ENCODE measurements at regions not wholly inside any gene's neighbourhood (a gene's known extent, or its start where the extent isn't known, plus 50 kb on each side); places are given as distances from the start of the nearest gene placed in this dataset.

DNA sequence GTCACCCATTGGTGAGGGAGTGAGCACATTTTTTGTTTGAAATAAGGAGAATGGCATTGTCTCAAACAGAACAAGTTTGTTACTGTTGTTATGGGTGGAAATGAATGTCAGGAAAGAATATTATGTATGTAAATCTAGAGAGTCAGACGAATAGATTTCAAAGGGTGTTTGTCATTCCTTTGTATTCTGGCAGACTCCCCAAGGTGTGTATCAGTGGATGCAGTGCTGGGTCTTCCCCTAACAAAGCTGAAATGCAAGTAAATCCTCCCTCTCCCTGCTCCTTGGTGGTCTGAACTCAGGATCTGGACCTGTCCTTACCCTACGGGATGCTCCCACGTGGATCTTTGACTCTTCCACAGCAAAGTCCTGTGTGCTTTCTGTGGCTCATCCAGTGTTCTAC, 139.5 kb upstream of the ZNF516 start:
- no peak for DNase-seq (ENCODE audit: low read depth, low spot score)
- intact Hi-C loops (cut with micrococcal nuclease; ENCODE audit: unreplicated experiment) = no loop called here
- Histone ChIP-seq H3K27ac (ENCODE audit: low read length) (no peak overlapping the region), H3K4me1 (ENCODE audit: control insufficient read depth, insufficient read depth, low read length) (no peaks in the 10 kb centered on the region), H3K36me3 (ENCODE audit: control insufficient read depth, insufficient read depth, low read length) (no peaks in the 10 kb centered on the region), H3K9me3 (ENCODE audit: control insufficient read depth, insufficient read depth, low read depth, low read length) (no peaks in the 10 kb centered on the region), H3K27me3 (ENCODE audit: control insufficient read depth, insufficient read depth, low read length) (no peaks in the 10 kb centered on the region), H3K4me3 (ENCODE audit: low read depth in 2 of 2, low read length in 2 of 2) (no peak overlapping the region)
- ChIA-PET POLR2A (interaction anchor here (0.6 kb wide), 1 partner anchor 1646 kb away, joined by 4 read pairs; no protein-coding TSS in a partner anchor), CTCF (no interaction called here)
- no TSS peak for BruUV-seq (replicated peaks)
- no peak for ATAC-seq
- TF ChIP-seq TCF7L2 (IDR thresholded peaks at IDR 0.05; ENCODE audit: low read depth, low read length) (no peak), POLR2AphosphoS5 (IDR thresholded peaks at IDR 0.05; ENCODE audit: low read depth, low read length) (no peak), SIN3A (IDR thresholded peaks at IDR 0.05; ENCODE audit: borderline replicate concordance, insufficient read depth, low read depth, low read length) (no peak)
- TF ChIP-seq, protein P1, sequence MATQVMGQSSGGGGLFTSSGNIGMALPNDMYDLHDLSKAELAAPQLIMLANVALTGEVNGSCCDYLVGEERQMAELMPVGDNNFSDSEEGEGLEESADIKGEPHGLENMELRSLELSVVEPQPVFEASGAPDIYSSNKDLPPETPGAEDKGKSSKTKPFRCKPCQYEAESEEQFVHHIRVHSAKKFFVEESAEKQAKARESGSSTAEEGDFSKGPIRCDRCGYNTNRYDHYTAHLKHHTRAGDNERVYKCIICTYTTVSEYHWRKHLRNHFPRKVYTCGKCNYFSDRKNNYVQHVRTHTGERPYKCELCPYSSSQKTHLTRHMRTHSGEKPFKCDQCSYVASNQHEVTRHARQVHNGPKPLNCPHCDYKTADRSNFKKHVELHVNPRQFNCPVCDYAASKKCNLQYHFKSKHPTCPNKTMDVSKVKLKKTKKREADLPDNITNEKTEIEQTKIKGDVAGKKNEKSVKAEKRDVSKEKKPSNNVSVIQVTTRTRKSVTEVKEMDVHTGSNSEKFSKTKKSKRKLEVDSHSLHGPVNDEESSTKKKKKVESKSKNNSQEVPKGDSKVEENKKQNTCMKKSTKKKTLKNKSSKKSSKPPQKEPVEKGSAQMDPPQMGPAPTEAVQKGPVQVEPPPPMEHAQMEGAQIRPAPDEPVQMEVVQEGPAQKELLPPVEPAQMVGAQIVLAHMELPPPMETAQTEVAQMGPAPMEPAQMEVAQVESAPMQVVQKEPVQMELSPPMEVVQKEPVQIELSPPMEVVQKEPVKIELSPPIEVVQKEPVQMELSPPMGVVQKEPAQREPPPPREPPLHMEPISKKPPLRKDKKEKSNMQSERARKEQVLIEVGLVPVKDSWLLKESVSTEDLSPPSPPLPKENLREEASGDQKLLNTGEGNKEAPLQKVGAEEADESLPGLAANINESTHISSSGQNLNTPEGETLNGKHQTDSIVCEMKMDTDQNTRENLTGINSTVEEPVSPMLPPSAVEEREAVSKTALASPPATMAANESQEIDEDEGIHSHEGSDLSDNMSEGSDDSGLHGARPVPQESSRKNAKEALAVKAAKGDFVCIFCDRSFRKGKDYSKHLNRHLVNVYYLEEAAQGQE (IDR thresholded peaks at IDR 0.05; ENCODE audit: insufficient read depth in 1 of 2, low read depth in 2 of 2, low read length in 1 of 2) = no peak
- TF ChIP-seq, protein P2, sequence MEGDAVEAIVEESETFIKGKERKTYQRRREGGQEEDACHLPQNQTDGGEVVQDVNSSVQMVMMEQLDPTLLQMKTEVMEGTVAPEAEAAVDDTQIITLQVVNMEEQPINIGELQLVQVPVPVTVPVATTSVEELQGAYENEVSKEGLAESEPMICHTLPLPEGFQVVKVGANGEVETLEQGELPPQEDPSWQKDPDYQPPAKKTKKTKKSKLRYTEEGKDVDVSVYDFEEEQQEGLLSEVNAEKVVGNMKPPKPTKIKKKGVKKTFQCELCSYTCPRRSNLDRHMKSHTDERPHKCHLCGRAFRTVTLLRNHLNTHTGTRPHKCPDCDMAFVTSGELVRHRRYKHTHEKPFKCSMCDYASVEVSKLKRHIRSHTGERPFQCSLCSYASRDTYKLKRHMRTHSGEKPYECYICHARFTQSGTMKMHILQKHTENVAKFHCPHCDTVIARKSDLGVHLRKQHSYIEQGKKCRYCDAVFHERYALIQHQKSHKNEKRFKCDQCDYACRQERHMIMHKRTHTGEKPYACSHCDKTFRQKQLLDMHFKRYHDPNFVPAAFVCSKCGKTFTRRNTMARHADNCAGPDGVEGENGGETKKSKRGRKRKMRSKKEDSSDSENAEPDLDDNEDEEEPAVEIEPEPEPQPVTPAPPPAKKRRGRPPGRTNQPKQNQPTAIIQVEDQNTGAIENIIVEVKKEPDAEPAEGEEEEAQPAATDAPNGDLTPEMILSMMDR (IDR thresholded peaks at IDR 0.05) = no peak
- in situ Hi-C loops (cut with HindIII; ENCODE audit: low pct_unique_long_range_greater_than_20kb, low sequenced_read_pairs) = no loop called here

DNA sequence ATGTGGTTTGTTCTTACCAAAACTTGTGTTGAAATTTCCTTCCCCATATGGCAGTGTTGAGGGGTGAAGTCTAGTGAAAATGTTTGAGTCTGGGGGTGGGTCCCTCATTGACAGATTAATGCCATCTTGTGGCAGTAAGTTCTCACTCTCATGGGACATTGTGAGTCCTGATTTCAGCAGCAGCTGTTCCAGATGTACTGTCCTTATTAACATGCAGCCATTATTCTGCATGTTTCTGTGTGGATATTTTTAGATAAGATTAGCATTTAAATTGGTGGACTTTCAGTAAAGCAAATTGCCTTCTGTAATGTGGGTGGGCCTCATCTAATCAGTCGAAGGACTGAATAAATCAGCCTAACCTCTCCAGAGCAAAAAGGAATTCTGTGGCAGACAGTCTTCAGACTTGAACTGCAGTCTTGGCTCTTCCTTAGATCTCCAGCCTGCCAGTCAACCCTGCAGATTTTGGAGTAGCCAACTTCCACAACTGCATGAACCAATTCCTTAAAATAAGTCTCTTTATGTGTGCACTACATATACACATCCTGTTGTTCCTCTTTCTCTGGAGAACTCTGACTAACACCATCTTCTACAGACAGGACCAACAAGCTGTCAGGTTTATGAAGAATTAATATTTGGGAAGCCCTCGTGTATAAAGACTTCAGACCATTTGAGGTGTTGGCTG, 138.7 kb upstream of the ZNF516 start:
- Histone ChIP-seq H3K36me3 (ENCODE audit: control insufficient read depth, insufficient read depth, low read length) (no peaks in the 10 kb centered on the region), H3K4me3 (ENCODE audit: low read depth in 2 of 2, low read length in 2 of 2) (no peak overlapping the region), H3K4me1 (ENCODE audit: control insufficient read depth, insufficient read depth, low read length) (no peaks in the 10 kb centered on the region), H3K27ac (ENCODE audit: low read length) (no peak overlapping the region), H3K27me3 (ENCODE audit: control insufficient read depth, insufficient read depth, low read length) (no peaks in the 10 kb centered on the region), H3K9me3 (ENCODE audit: control insufficient read depth, insufficient read depth, low read depth, low read length) (no peaks in the 10 kb centered on the region)
- POLR2A ChIA-PET = interaction anchor here (0.6 to 0.7 kb wide), 2 partner anchors 67 to 1646 kb away, joined by 4 to 5 read pairs; no protein-coding TSS in a partner anchor
- CTCF ChIA-PET = interaction anchor here (0.7 kb wide), 1 partner anchor 9 kb away, joined by 3 read pairs; no protein-coding TSS in a partner anchor
- ATAC-seq (no peak), DNase-seq (ENCODE audit: low read depth, low spot score) (no peak)
- in situ Hi-C loops (cut with HindIII; ENCODE audit: low pct_unique_long_range_greater_than_20kb, low sequenced_read_pairs) (no loop called here), intact Hi-C loops (cut with micrococcal nuclease; ENCODE audit: unreplicated experiment) (no loop called here)
- BruUV-seq (replicated peaks) = no TSS peak
- TF ChIP-seq, protein P2 (IDR thresholded peaks at IDR 0.05) = peak; percentile 30; the same call in 1 of the 2 replicates
- TF ChIP-seq TCF7L2 (IDR thresholded peaks at IDR 0.05; ENCODE audit: low read depth, low read length) (no peak), SIN3A (IDR thresholded peaks at IDR 0.05; ENCODE audit: borderline replicate concordance, insufficient read depth, low read depth, low read length) (no peak), POLR2AphosphoS5 (IDR thresholded peaks at IDR 0.05; ENCODE audit: low read depth, low read length) (no peak)
- TF ChIP-seq, protein P1 (IDR thresholded peaks at IDR 0.05; ENCODE audit: insufficient read depth in 1 of 2, low read depth in 2 of 2, low read length in 1 of 2) = no peak
